ENCODE measurements at regions not wholly inside any gene's neighbourhood (a gene's known extent, or its start where the extent isn't known, plus 50 kb on each side); places are given as distances from the start of the nearest gene placed in this dataset.

- Histone ChIP-seq H3K27me3 (ENCODE audit: low read length) (no peaks in the 10 kb centered on the region), H4K20me1 (ENCODE audit: low read length) (no peaks in the 10 kb centered on the region), H2AFZ (ENCODE audit: low read length) (peak overlapping the region; percentile 40; the same call in 1 of the 2 replicates), H3K4me2 (ENCODE audit: low read length) (no peak overlapping the region), H3K9me3 (ENCODE audit: low read length) (no peaks in the 10 kb centered on the region), H3K36me3 (ENCODE audit: low read depth, low read length) (no peaks in the 10 kb centered on the region), H3K9ac (ENCODE audit: low read length) (no peak overlapping the region), H3K79me2 (ENCODE audit: low read length) (no peaks in the 10 kb centered on the region), H3F3A (ENCODE audit: low read length, unreplicated experiment) (no peaks in the 10 kb centered on the region), H3K4me1 (ENCODE audit: insufficient read depth, low read length) (0 out of 2 replicates have a peak, but pooled peaks cover 4% of the 10 kb centered on the region), H3K4me3 (ENCODE audit: low read length) (no peak overlapping the region), H3K9me2 (replicated peaks; ENCODE audit: low read length) (no peaks in the 10 kb centered on the region), H3K27ac (ENCODE audit: low read length) (no peak overlapping the region)
- ChIA-PET CTCF (no interaction called here), POLR2A (ENCODE audit: unreplicated experiment) (no interaction called here)
- no peak for DNase-seq
- BruUV-seq (replicated peaks), result no TSS peak
- no peak for TF ChIP-seq CTCF (conservative IDR thresholded peaks at IDR 0.05; ENCODE audit: low read depth, low read length)
- no peak for TF ChIP-seq EZH2phosphoT487 (IDR thresholded peaks at IDR 0.05; ENCODE audit: borderline replicate concordance, low read length)
- no peak for TF ChIP-seq EZH2 (IDR thresholded peaks at IDR 0.05; ENCODE audit: low read length, unreplicated experiment)
- intact Hi-C loops (cut with micrococcal nuclease), result no loop called here
- no peak for ATAC-seq
Measured at GRCh38 chr3:28940530-28940929, 340.3 kb upstream of the RBMS3 start.

- H3K79me2 ChIP-seq (ENCODE audit: low read length), result no peaks in the 10 kb centered on the region
- no peak overlapping the region for H3K4me2 ChIP-seq (ENCODE audit: low read length)
- H2AFZ ChIP-seq (ENCODE audit: low read length), result peak overlapping the region; percentile 40; the same call in 1 of the 2 replicates
- intact Hi-C loops (cut with micrococcal nuclease), result no loop called here
- no peaks in the 10 kb centered on the region for H3K9me2 ChIP-seq (replicated peaks; ENCODE audit: low read length)
- ChIA-PET CTCF (no interaction called here), POLR2A (ENCODE audit: unreplicated experiment) (no interaction called here)
- H3K27me3 ChIP-seq (ENCODE audit: low read length), result no peaks in the 10 kb centered on the region
- no peaks in the 10 kb centered on the region for H4K20me1 ChIP-seq (ENCODE audit: low read length)
- H3F3A ChIP-seq (ENCODE audit: low read length, unreplicated experiment), result no peaks in the 10 kb centered on the region
- no peaks in the 10 kb centered on the region for H3K9me3 ChIP-seq (ENCODE audit: low read length)
- H3K9ac ChIP-seq (ENCODE audit: low read length), result no peak overlapping the region
- BruUV-seq (replicated peaks), result no TSS peak
- no peak overlapping the region for H3K4me3 ChIP-seq (ENCODE audit: low read length)
- no peaks in the 10 kb centered on the region for H3K36me3 ChIP-seq (ENCODE audit: low read depth, low read length)
- H3K4me1 ChIP-seq (ENCODE audit: insufficient read depth, low read length), result 0 out of 2 replicates have a peak, but pooled peaks cover 4% of the 10 kb centered on the region
- H3K27ac ChIP-seq (ENCODE audit: low read length), result no peak overlapping the region
- no peak for DNase-seq
- TF ChIP-seq CTCF (conservative IDR thresholded peaks at IDR 0.05; ENCODE audit: low read depth, low read length), result no peak
- no peak for TF ChIP-seq EZH2phosphoT487 (IDR thresholded peaks at IDR 0.05; ENCODE audit: borderline replicate concordance, low read length)
- TF ChIP-seq EZH2 (IDR thresholded peaks at IDR 0.05; ENCODE audit: low read length, unreplicated experiment), result no peak
- ATAC-seq, result no peak
Measured at GRCh38 chr3:28940994-28941393, 339.9 kb upstream of the RBMS3 start.

GRCh38 chr3:28947061-28947460 lies 333.8 kb upstream of the RBMS3 start:
- Histone ChIP-seq H3K4me3 (ENCODE audit: low read length) (no peak overlapping the region), H2AFZ (ENCODE audit: low read length) (no peak overlapping the region), H3F3A (ENCODE audit: low read length, unreplicated experiment) (no peaks in the 10 kb centered on the region), H4K20me1 (ENCODE audit: low read length) (no peaks in the 10 kb centered on the region), H3K36me3 (ENCODE audit: low read depth, low read length) (no peaks in the 10 kb centered on the region), H3K9me3 (ENCODE audit: low read length) (no peaks in the 10 kb centered on the region), H3K9ac (ENCODE audit: low read length) (no peak overlapping the region), H3K27me3 (ENCODE audit: low read length) (no peaks in the 10 kb centered on the region), H3K4me1 (ENCODE audit: insufficient read depth, low read length) (peaks cover 11% of the 10 kb centered on the region), H3K79me2 (ENCODE audit: low read length) (no peaks in the 10 kb centered on the region), H3K9me2 (replicated peaks; ENCODE audit: low read length) (no peaks in the 10 kb centered on the region), H3K4me2 (ENCODE audit: low read length) (no peak overlapping the region), H3K27ac (ENCODE audit: low read length) (no peak overlapping the region)
- DNase-seq (no peak), ATAC-seq (no peak)
- no peak for TF ChIP-seq EZH2phosphoT487 (IDR thresholded peaks at IDR 0.05; ENCODE audit: borderline replicate concordance, low read length)
- no peak for TF ChIP-seq CTCF (conservative IDR thresholded peaks at IDR 0.05; ENCODE audit: low read depth, low read length)
- no peak for TF ChIP-seq EZH2 (IDR thresholded peaks at IDR 0.05; ENCODE audit: low read length, unreplicated experiment)
- CTCF ChIA-PET, result no interaction called here
- POLR2A ChIA-PET (ENCODE audit: unreplicated experiment), result no interaction called here
- BruUV-seq (replicated peaks), result no TSS peak
- intact Hi-C loops (cut with micrococcal nuclease), result no loop called here
